HUES48 (cell line): ENCODE measurements at regions not wholly inside any gene's neighbourhood (a gene's known extent, or its start where the extent isn't known, plus 50 kb on each side); places are given as distances from the start of the nearest gene placed in this dataset.

Source experiments
- H3K27ac ChIP-seq: one replicate; pipeline ENCODE4 v1.7.0; 2013; ENCODE audit warnings: low read depth, low read length, inconsistent platforms
- H3K27me3 ChIP-seq: 2 replicates; pipeline ENCODE4 v1.6.1; 2013; ENCODE audit warnings: mild to moderate bottlenecking, low read length; ENCODE audit not compliant: control insufficient read depth, insufficient read depth
- H3K36me3 ChIP-seq: 2 replicates; pipeline ENCODE4 v1.6.1; 2013; ENCODE audit warnings: low read length; ENCODE audit not compliant: control insufficient read depth, insufficient read depth
- H3K4me1 ChIP-seq: 2 replicates; pipeline ENCODE4 v1.6.1; 2013; ENCODE audit warnings: mild to moderate bottlenecking, low read length; ENCODE audit not compliant: control insufficient read depth, insufficient read depth
- H3K4me3 ChIP-seq: 2 replicates; pipeline ENCODE4 v1.5.1; 2013; ENCODE audit warnings: mild to moderate bottlenecking, low read depth, low read length
- H3K9ac ChIP-seq: 2 replicates; pipeline ENCODE4 v1.6.1; 2013; ENCODE audit warnings: mild to moderate bottlenecking, low read depth, low read length, moderate library complexity
- H3K9me3 ChIP-seq: 2 replicates; pipeline ENCODE4 v1.6.1; 2013; ENCODE audit warnings: low read length; ENCODE audit not compliant: control insufficient read depth, insufficient read depth

GRCh38 chr16:80489173-80489572 is 51.6 kb upstream of the DYNLRB2 start:
- Histone ChIP-seq H3K36me3 (no peaks in the 10 kb centered on the region), H3K9me3 (no peaks in the 10 kb centered on the region), H3K4me1 (peaks cover 6% of the 10 kb centered on the region; the same call in 1 of the 2 replicates), H3K4me3 (no peak overlapping the region), H3K9ac (no peak overlapping the region), H3K27me3 (no peaks in the 10 kb centered on the region), H3K27ac (no peak overlapping the region)

- Histone ChIP-seq H3K27ac (no peak overlapping the region), H3K4me1 (no peaks in the 10 kb centered on the region), H3K27me3 (no peaks in the 10 kb centered on the region), H3K4me3 (no peak overlapping the region), H3K36me3 (no peaks in the 10 kb centered on the region), H3K9me3 (no peaks in the 10 kb centered on the region), H3K9ac (no peak overlapping the region)
Observed at GRCh38 chr16:80488167-80488566, 52.6 kb upstream of the DYNLRB2 start.

- Histone ChIP-seq H3K27ac (no peak overlapping the region), H3K4me3 (no peak overlapping the region), H3K9me3 (no peaks in the 10 kb centered on the region), H3K4me1 (no peaks in the 10 kb centered on the region), H3K27me3 (no peaks in the 10 kb centered on the region), H3K36me3 (no peaks in the 10 kb centered on the region), H3K9ac (no peak overlapping the region)
Observed at GRCh38 chr16:80480664-80481063, 60.1 kb upstream of the DYNLRB2 start.

GRCh38 chr16:80477838-80478237 is 63.0 kb upstream of the DYNLRB2 start:
- no peaks in the 10 kb centered on the region for H3K4me1 ChIP-seq
- no peak overlapping the region for H3K4me3 ChIP-seq
- H3K9ac ChIP-seq = no peak overlapping the region
- no peaks in the 10 kb centered on the region for H3K27me3 ChIP-seq
- no peak overlapping the region for H3K27ac ChIP-seq
- no peaks in the 10 kb centered on the region for H3K9me3 ChIP-seq
- H3K36me3 ChIP-seq = no peaks in the 10 kb centered on the region

GRCh38 chr16:80468029-80468428 is 72.8 kb upstream of the DYNLRB2 start:
- Histone ChIP-seq H3K27ac (no peak overlapping the region), H3K9me3 (no peaks in the 10 kb centered on the region), H3K36me3 (no peaks in the 10 kb centered on the region), H3K9ac (no peak overlapping the region), H3K4me1 (peaks cover 13% of the 10 kb centered on the region), H3K4me3 (no peak overlapping the region), H3K27me3 (no peaks in the 10 kb centered on the region)

GRCh38 chr16:80466024-80466987 is 74.5 kb upstream of the DYNLRB2 start:
- Histone ChIP-seq H3K4me3 (peak overlapping the region; percentile 53), H3K9me3 (no peaks in the 10 kb centered on the region), H3K27ac (peak overlapping the region; percentile 66), H3K9ac (no peak overlapping the region), H3K36me3 (no peaks in the 10 kb centered on the region), H3K27me3 (no peaks in the 10 kb centered on the region), H3K4me1 (peaks cover 13% of the 10 kb centered on the region)

GRCh38 chr16:80463751-80464495 is 76.9 kb upstream of the DYNLRB2 start:
- Histone ChIP-seq H3K4me1 (peaks cover 15% of the 10 kb centered on the region), H3K27ac (no peak overlapping the region), H3K27me3 (no peaks in the 10 kb centered on the region), H3K9me3 (no peaks in the 10 kb centered on the region), H3K4me3 (no peak overlapping the region), H3K9ac (no peak overlapping the region), H3K36me3 (no peaks in the 10 kb centered on the region)

GRCh38 chr16:80463326-80463725 is 77.5 kb upstream of the DYNLRB2 start:
- H3K4me1 ChIP-seq = peaks cover 16% of the 10 kb centered on the region
- no peak overlapping the region for H3K4me3 ChIP-seq
- no peaks in the 10 kb centered on the region for H3K36me3 ChIP-seq
- H3K9ac ChIP-seq = no peak overlapping the region
- H3K27ac ChIP-seq = no peak overlapping the region
- no peaks in the 10 kb centered on the region for H3K27me3 ChIP-seq
- H3K9me3 ChIP-seq = no peaks in the 10 kb centered on the region

GRCh38 chr16:80462917-80463316 is 77.9 kb upstream of the DYNLRB2 start:
- no peaks in the 10 kb centered on the region for H3K27me3 ChIP-seq
- no peaks in the 10 kb centered on the region for H3K36me3 ChIP-seq
- peaks cover 16% of the 10 kb centered on the region for H3K4me1 ChIP-seq
- no peaks in the 10 kb centered on the region for H3K9me3 ChIP-seq
- no peak overlapping the region for H3K4me3 ChIP-seq
- H3K9ac ChIP-seq = no peak overlapping the region
- H3K27ac ChIP-seq = no peak overlapping the region

- no peak overlapping the region for H3K4me3 ChIP-seq
- peaks cover 10% of the 10 kb centered on the region for H3K4me1 ChIP-seq
- no peaks in the 10 kb centered on the region for H3K9me3 ChIP-seq
- H3K27ac ChIP-seq = no peak overlapping the region
- no peak overlapping the region for H3K9ac ChIP-seq
- H3K36me3 ChIP-seq = no peaks in the 10 kb centered on the region
- no peaks in the 10 kb centered on the region for H3K27me3 ChIP-seq
Observed at GRCh38 chr16:80460988-80461387, 79.8 kb upstream of the DYNLRB2 start.

GRCh38 chr16:80459966-80460365 is 80.8 kb upstream of the DYNLRB2 start:
- H3K27me3 ChIP-seq = no peaks in the 10 kb centered on the region
- no peak overlapping the region for H3K27ac ChIP-seq
- H3K9me3 ChIP-seq = no peaks in the 10 kb centered on the region
- no peak overlapping the region for H3K4me3 ChIP-seq
- no peak overlapping the region for H3K9ac ChIP-seq
- H3K36me3 ChIP-seq = no peaks in the 10 kb centered on the region
- H3K4me1 ChIP-seq = 0 out of 2 replicates have a peak, but pooled peaks cover 3% of the 10 kb centered on the region
